22Rv1 (cell line): ENCODE measurements at regions not wholly inside any gene's neighbourhood (a gene's known extent, or its start where the extent isn't known, plus 50 kb on each side); places are given as distances from the start of the nearest gene placed in this dataset.
"Not testable (repeated sequence)": the region's sequence is repeated elsewhere in the genome, so short reads cannot be mapped to it uniquely, and the experiment has no call there.

ENCODE experiments used
- H3K27ac ChIP-seq: fragments of 450-650 bp; 2 replicates; pipeline ENCODE4 v1.5.1; 2017
- ZFX ChIP-seq: fragments of 450-650 bp; IDR thresholded peaks from 2 replicates; pipeline ENCODE4 v1.6.1; 2017; ENCODE audit warnings: antibody characterized with exemption, borderline replicate concordance
- TF ChIP-seq, protein P1 (sequence below): fragments of 450-650 bp; IDR thresholded peaks from 2 replicates; pipeline ENCODE4 v1.5.1; 2017; ENCODE audit warnings: mild to moderate bottlenecking

GRCh38 chr1:239977416-239977815, 114.3 kb upstream of the FMN2 start:
- TF ChIP-seq, protein P1, sequence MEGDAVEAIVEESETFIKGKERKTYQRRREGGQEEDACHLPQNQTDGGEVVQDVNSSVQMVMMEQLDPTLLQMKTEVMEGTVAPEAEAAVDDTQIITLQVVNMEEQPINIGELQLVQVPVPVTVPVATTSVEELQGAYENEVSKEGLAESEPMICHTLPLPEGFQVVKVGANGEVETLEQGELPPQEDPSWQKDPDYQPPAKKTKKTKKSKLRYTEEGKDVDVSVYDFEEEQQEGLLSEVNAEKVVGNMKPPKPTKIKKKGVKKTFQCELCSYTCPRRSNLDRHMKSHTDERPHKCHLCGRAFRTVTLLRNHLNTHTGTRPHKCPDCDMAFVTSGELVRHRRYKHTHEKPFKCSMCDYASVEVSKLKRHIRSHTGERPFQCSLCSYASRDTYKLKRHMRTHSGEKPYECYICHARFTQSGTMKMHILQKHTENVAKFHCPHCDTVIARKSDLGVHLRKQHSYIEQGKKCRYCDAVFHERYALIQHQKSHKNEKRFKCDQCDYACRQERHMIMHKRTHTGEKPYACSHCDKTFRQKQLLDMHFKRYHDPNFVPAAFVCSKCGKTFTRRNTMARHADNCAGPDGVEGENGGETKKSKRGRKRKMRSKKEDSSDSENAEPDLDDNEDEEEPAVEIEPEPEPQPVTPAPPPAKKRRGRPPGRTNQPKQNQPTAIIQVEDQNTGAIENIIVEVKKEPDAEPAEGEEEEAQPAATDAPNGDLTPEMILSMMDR, result no peak
- TF ChIP-seq ZFX, result no peak
- no peak overlapping the region for H3K27ac ChIP-seq

GRCh38 chr1:239979456-239979855, 112.2 kb upstream of the FMN2 start:
- TF ChIP-seq, protein P1, result no peak
- no peak for TF ChIP-seq ZFX
- H3K27ac ChIP-seq, result no peak overlapping the region

- no peak overlapping the region for H3K27ac ChIP-seq
Observed at GRCh38 chr1:239982762-239983161, 108.9 kb upstream of the FMN2 start.

DNA sequence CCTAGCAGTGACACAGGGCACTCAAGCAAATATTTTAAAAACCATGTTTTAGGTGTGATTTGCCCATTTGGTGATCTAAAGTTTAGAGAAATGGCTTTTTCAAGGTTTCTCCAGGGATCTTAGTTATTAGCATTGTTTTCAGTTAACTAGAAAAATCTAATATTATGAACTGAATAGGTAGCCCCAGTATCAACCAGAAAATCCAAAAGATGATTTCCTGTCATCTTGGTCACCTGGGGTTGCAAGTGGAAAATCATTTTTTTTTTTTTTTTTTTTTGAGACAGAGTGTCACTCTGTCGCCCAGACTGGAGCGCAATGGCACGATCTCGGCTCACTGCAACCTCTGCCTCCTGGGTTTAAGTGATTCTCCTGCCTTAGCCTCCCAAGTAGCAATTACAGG, 106.6 kb upstream of the FMN2 start:
- H3K27ac ChIP-seq, result no peak overlapping the region
- TF ChIP-seq, protein P1, result no peak
- no peak for TF ChIP-seq ZFX

More at GRCh38 chr1:239982762-239983161, 108.9 kb upstream of the FMN2 start:
- TF ChIP-seq ZFX, result no peak

DNA sequence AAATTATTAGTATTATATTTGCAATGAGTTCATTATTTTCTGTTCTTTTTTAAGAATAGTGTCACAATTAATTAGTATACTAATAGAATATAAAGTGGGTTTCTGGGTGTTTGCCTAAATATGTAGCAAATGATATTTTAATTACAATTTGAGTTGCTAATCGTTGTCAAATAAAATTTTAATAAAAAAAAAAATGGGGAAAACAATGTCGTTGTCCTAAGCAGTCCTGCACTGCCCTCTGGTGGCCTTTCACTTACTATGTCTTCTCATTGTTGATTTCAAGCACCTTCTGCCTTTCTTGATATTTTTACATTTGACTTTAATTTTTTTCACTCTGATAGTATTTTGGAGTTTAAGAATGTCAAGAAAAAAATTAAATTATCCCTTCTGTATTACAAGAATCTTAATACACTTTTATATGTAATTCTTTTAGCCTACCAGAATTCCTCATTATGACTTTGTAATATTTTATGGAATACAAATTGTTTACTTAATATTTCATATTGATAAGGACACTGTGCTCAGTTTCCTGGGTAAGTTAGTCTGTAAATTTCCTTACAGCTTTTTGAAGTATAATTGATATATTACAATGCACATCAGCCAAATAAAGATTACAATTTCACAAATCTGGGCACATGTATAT, 104.5 kb upstream of the FMN2 start:
- TF ChIP-seq ZFX, result no peak
- TF ChIP-seq, protein P1, result peak; percentile 98
- no peak overlapping the region for H3K27ac ChIP-seq

GRCh38 chr1:239989990-239990389, 101.7 kb upstream of the FMN2 start:
- H3K27ac ChIP-seq, result no peak overlapping the region
- no peak for TF ChIP-seq ZFX
- TF ChIP-seq, protein P1, result no peak

DNA sequence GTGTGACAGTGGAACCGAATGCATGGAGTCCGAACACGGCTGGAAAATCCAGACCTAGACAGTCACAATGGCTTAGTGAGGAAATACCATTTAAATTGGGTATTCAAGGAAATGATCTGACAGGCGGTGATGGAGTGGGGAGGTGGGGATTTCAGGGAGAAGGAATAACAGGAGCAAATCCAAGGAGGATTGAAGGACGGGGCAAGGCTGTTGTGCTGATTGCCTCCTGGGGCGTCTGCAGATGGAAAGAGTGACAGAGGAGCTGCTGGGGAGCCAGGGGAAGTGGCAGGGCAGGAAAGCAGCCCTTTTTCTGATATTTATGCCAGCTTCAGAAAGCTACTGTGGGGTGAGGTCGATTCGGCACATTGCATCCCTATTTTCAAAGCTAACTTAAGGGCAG, 99.1 kb upstream of the FMN2 start:
- not testable (repeated sequence) for H3K27ac ChIP-seq

DNA sequence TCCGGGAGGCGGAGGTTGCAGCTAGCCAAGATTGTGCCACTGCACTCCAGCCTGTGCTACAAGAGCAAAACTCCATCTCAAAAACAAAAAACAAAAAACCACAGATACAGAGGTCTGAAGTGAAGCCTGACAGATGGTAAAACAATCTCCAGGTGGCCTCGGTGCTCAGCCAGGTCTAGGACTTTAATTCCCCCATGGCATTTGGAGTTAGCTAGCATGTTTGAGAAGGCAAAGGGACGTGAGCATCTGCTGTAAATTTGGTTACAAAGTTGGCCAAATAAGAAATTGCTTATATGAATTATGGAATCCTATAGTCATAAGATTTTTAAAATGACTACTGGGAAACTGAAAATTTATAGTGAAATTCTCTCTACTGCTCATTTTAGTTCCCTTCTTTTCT, 98.3 kb upstream of the FMN2 start:
- no peak overlapping the region for H3K27ac ChIP-seq
- no peak for TF ChIP-seq ZFX
- TF ChIP-seq, protein P1, result no peak
